K562 (cell line): ENCODE measurements at regions not wholly inside any gene's neighbourhood (a gene's known extent, or its start where the extent isn't known, plus 50 kb on each side); places are given as distances from the start of the nearest gene placed in this dataset.

Experiments
- BCLAF1 ChIP-seq, 2 experiments: fragments of 450-650 bp in 1 of 2; IDR thresholded peaks; 2 replicates each; pipeline ENCODE4 v1.6.1; 2011 to 2017; ENCODE audit warnings: low read depth in 2 of 2, antibody characterized with exemption in 1 of 2, borderline replicate concordance in 1 of 2, low read length in 1 of 2, mild to moderate bottlenecking in 1 of 2, mixed read lengths in 1 of 2; ENCODE audit not compliant: control insufficient read depth in 1 of 2
- EZH2 ChIP-seq: IDR thresholded peaks from 2 replicates; pipeline ENCODE4 v1.6.1; 2012; ENCODE audit warnings: low read depth, mild to moderate bottlenecking, inconsistent platforms, low read length, borderline replicate concordance
- HDGF ChIP-seq: fragments of 450-650 bp; IDR thresholded peaks from 2 replicates; pipeline ENCODE4 v1.6.1; 2016
- HNRNPK ChIP-seq: fragments of 200-400 bp; formaldehyde crosslinking; IDR thresholded peaks from one replicate; pipeline ENCODE4 v1.6.1; 2018; ENCODE audit warnings: mild to moderate bottlenecking, low read depth, low read length; ENCODE audit not compliant: poor library complexity, severe bottlenecking
- NR2C2 ChIP-seq, 2 experiments: fragments of 200-800 bp in 1 of 2; sonication (Bioruptor generic) in 1 of 2; sonication (generic) in 1 of 2; formaldehyde crosslinking in 1 of 2; IDR thresholded peaks; 2 replicates each; pipeline versions ENCODE4 v1.6.1 to v1.8.0; 2016 to 2022; ENCODE audit warnings: mild to moderate bottlenecking in 1 of 2, missing compliant biosample characterization in 1 of 2, missing genetic modification characterization in 1 of 2, missing genetic modification reagents in 1 of 2
- POLR2A ChIP-seq: fragments of 450-650 bp; conservative IDR thresholded peaks from 2 replicates; pipeline ENCODE4 v1.6.1; 2016
- POLR2B ChIP-seq: fragments of 450-650 bp; IDR thresholded peaks from 2 replicates; pipeline ENCODE4 v1.6.1; 2018; ENCODE audit warnings: low read depth; ENCODE audit not compliant: partially characterized antibody
- TAF1 ChIP-seq: IDR thresholded peaks from 2 replicates; pipeline ENCODE4 v1.6.1; 2011; ENCODE audit warnings: mild to moderate bottlenecking, low read length, moderate library complexity; ENCODE audit not compliant: insufficient read depth, control insufficient read depth, severe bottlenecking; ENCODE audit errors: extremely low read depth
- YY1 ChIP-seq, 3 experiments: IDR thresholded peaks; 2 replicates each; pipeline ENCODE4 v1.6.1; 2011; ENCODE audit warnings: low read length in 2 of 3, mild to moderate bottlenecking in 2 of 3, moderate library complexity in 2 of 3, borderline replicate concordance in 1 of 3, control low read depth in 1 of 3, low read depth in 1 of 3; ENCODE audit not compliant: insufficient read depth in 3 of 3, insufficient replicate concordance in 2 of 3, control insufficient read depth in 1 of 3, insufficient read length in 1 of 3; ENCODE audit errors: extremely low read depth in 1 of 3
- ZNF384 ChIP-seq: IDR thresholded peaks from 2 replicates; pipeline ENCODE4 v1.6.1; 2012; ENCODE audit warnings: low read depth, low read length, improper control_type of control experiment
- ZSCAN29 ChIP-seq: fragments of 450-650 bp; IDR thresholded peaks from 2 replicates; pipeline ENCODE4 v1.6.1; 2017
- TF ChIP-seq, protein P1 (sequence below), 3 experiments: IDR thresholded peaks in 2 of 3; conservative IDR thresholded peaks in 1 of 3; 2 replicates each; pipeline ENCODE4 v1.5.1; 2011 to 2012; ENCODE audit warnings: low read length in 3 of 3, mild to moderate bottlenecking in 3 of 3, control low read depth in 2 of 3, improper control_type of control experiment in 1 of 3, inconsistent platforms in 1 of 3, low read depth in 1 of 3, mixed read lengths in 1 of 3, moderate library complexity in 1 of 3; ENCODE audit not compliant: insufficient read depth in 2 of 3

DNA sequence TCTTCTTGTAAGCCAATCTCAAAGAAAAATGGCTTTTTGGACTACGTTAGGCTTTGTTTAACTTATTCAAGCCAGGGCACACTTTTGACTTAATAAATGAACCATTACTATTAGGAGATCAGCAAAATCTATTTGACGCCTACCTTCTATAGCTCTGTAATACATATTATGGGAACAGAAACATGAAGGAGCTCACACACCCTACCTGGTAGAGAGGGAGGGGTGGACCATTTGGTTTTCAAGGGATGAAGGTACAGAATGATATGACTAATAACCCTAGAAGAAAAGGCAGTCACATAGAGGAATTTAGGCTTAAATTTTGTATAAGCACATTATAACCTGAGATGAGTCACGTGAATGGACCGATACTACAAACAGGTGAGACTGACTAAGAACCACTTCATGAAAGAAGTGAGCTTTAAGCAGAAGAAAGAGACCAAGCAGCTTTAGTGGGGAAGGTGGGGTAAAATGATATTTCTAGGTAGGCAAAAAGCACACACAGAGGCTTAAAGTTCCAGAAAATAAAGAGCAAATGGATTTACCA lies 106.8 kb upstream of the CTTNBP2 start:
- TF ChIP-seq TAF1 (no peak), EZH2 (no peak), ZSCAN29 (no peak), NR2C2 (CRISPR knock-in tag; IDR thresholded peaks at IDR 0.05) (no peak), NR2C2 (tag; IDR thresholded peaks at IDR 0.05) (no peak), HDGF (no peak), HNRNPK (no peak), ZNF384 (no peak), BCLAF1 (IDR thresholded peaks at IDR 0.05; ENCODE audit: borderline replicate concordance in 1 of 2, control insufficient read depth in 1 of 2, low read depth in 2 of 2, low read length in 1 of 2) (no peak), POLR2A (no peak), POLR2B (no peak), YY1 (IDR thresholded peaks at IDR 0.05; ENCODE audit: borderline replicate concordance in 1 of 3, control insufficient read depth in 1 of 3, extremely low read depth in 1 of 3, insufficient read depth in 3 of 3, insufficient read length in 1 of 3, insufficient replicate concordance in 2 of 3, low read depth in 1 of 3, low read length in 2 of 3) (no peak)
- TF ChIP-seq, protein P1, sequence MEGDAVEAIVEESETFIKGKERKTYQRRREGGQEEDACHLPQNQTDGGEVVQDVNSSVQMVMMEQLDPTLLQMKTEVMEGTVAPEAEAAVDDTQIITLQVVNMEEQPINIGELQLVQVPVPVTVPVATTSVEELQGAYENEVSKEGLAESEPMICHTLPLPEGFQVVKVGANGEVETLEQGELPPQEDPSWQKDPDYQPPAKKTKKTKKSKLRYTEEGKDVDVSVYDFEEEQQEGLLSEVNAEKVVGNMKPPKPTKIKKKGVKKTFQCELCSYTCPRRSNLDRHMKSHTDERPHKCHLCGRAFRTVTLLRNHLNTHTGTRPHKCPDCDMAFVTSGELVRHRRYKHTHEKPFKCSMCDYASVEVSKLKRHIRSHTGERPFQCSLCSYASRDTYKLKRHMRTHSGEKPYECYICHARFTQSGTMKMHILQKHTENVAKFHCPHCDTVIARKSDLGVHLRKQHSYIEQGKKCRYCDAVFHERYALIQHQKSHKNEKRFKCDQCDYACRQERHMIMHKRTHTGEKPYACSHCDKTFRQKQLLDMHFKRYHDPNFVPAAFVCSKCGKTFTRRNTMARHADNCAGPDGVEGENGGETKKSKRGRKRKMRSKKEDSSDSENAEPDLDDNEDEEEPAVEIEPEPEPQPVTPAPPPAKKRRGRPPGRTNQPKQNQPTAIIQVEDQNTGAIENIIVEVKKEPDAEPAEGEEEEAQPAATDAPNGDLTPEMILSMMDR (IDR thresholded peaks at IDR 0.05 in 2 of 3, conservative IDR thresholded peaks at IDR 0.05 in 1 of 3; ENCODE audit: insufficient read depth in 2 of 3, low read depth in 1 of 3, low read length in 3 of 3): no peak
